GM23248 (cell line): ENCODE measurements at regions not wholly inside any gene's neighbourhood (a gene's known extent, or its start where the extent isn't known, plus 50 kb on each side); places are given as distances from the start of the nearest gene placed in this dataset.

Source experiments
- DNase-seq: peaks from one replicate; pipeline ENCODE4 v3.0.0-alpha.2; 2015
- H2AFZ ChIP-seq: fragments of 200-600 bp; sonication (generic); 2 replicates; pipeline ENCODE4 v1.6.1; 2016; ENCODE audit warnings: antibody characterized with exemption
- H3F3A ChIP-seq: fragments of 200-600 bp; sonication (generic); 2 replicates; pipeline ENCODE4 v1.6.1; 2016; ENCODE audit warnings: mild to moderate bottlenecking, antibody characterized with exemption, mixed run types; ENCODE audit not compliant: insufficient read depth
- H3K27ac ChIP-seq: fragments of 200-600 bp; sonication (generic); 2 replicates; pipeline ENCODE4 v1.5.1; 2016; ENCODE audit warnings: mild to moderate bottlenecking
- H3K27me3 ChIP-seq: fragments of 200-600 bp; sonication (generic); replicated peaks from 2 replicates; pipeline ENCODE4 v1.6.1; 2016; ENCODE audit warnings: mild to moderate bottlenecking; ENCODE audit not compliant: insufficient read depth
- H3K36me3 ChIP-seq: fragments of 200-600 bp; sonication (generic); 2 replicates; pipeline ENCODE4 v1.6.1; 2016; ENCODE audit warnings: low read depth, mild to moderate bottlenecking
- H3K4me1 ChIP-seq: fragments of 200-600 bp; sonication (generic); 2 replicates; pipeline ENCODE4 v1.6.1; 2016; ENCODE audit warnings: mild to moderate bottlenecking; ENCODE audit not compliant: insufficient read depth
- H3K4me2 ChIP-seq: fragments of 200-600 bp; sonication (generic); one replicate; pipeline ENCODE4 v1.6.1; 2016; ENCODE audit warnings: mild to moderate bottlenecking; ENCODE audit not compliant: unreplicated experiment
- H3K4me3 ChIP-seq: fragments of 200-600 bp; sonication (generic); 2 replicates; pipeline ENCODE4 v1.5.1; 2016; ENCODE audit warnings: mild to moderate bottlenecking
- H3K79me2 ChIP-seq: fragments of 200-600 bp; sonication (generic); 2 replicates; pipeline ENCODE4 v1.6.1; 2016; ENCODE audit warnings: mild to moderate bottlenecking; ENCODE audit not compliant: insufficient read depth
- H3K9ac ChIP-seq: fragments of 200-600 bp; sonication (generic); 2 replicates; pipeline ENCODE4 v1.6.1; 2016; ENCODE audit warnings: mild to moderate bottlenecking
- H3K9me2 ChIP-seq: fragments of 200-600 bp; sonication (generic); 2 replicates; pipeline ENCODE4 v1.6.1; 2016; ENCODE audit warnings: mixed run types, mild to moderate bottlenecking, moderate library complexity; ENCODE audit not compliant: insufficient read depth
- H3K9me3 ChIP-seq: fragments of 200-600 bp; sonication (generic); one replicate; pipeline ENCODE4 v1.6.1; 2017; ENCODE audit warnings: low read depth
- H4K20me1 ChIP-seq: fragments of 200-600 bp; sonication (generic); 2 replicates; pipeline ENCODE4 v1.6.0; 2016; ENCODE audit not compliant: insufficient read depth
- EZH2 ChIP-seq: fragments of 200-600 bp; sonication (generic); IDR thresholded peaks from 2 replicates; pipeline ENCODE4 v1.6.1; 2018; ENCODE audit warnings: antibody characterized with exemption, mild to moderate bottlenecking; ENCODE audit not compliant: insufficient read depth, poor library complexity, severe bottlenecking
- EZH2phosphoT487 ChIP-seq: fragments of 200-600 bp; sonication (generic); IDR thresholded peaks from 2 replicates; pipeline ENCODE4 v1.6.1; 2018; ENCODE audit warnings: antibody characterized with exemption, moderate library complexity, mild to moderate bottlenecking, low read depth; ENCODE audit not compliant: insufficient read depth
- WGBS, 2 experiments: methylation state at CpG; one replicate each; pipeline ENCODE4 v1.1.6; 2015 to 2017; ENCODE audit warnings: low lambda C conversion rate in 2 of 2, low coverage in 1 of 2; ENCODE audit errors: missing lambda C conversion rate in 2 of 2; 5-methylcytosine and 5-hydroxymethylcytosine counted together
- in situ Hi-C: fragments of 300-500 bp; cut with MboI; formaldehyde crosslinking; loops from 2 replicates; pipeline ENCODE4 v1.15.0; 2020

DNA sequence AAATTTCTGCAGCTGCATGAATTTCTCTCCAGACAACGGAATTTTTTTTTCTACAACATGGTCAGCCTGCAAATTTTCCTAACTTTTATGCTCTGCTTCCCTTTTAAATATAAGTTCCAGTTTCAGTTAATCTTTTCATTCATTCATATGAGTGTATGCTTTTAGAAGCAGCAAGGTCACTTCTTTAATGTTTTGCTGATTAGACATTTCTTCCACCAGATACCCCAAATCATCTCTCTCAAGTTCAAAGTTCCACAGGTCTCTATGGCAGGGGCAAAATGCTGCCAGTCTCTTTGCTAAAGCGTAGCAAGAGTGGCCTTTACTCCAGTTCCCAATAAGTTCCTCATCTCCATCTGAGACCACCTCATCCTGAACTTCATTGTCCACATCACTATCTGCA lies 205.6 kb upstream of the GRM7 start:
- in situ Hi-C loops = no loop called here
- Histone ChIP-seq H3K4me1 (no peaks in the 10 kb centered on the region), H3K27me3 (no peaks in the 10 kb centered on the region), H3F3A (no peaks in the 10 kb centered on the region), H3K27ac (no peak overlapping the region), H3K36me3 (no peaks in the 10 kb centered on the region), H3K4me2 (no peak overlapping the region), H4K20me1 (no peaks in the 10 kb centered on the region), H3K9me2 (no peaks in the 10 kb centered on the region), H2AFZ (no peak overlapping the region), H3K4me3 (no peak overlapping the region), H3K79me2 (no peaks in the 10 kb centered on the region), H3K9me3 (no peaks in the 10 kb centered on the region), H3K9ac (no peak overlapping the region)
- TF ChIP-seq EZH2phosphoT487 = no peak
- TF ChIP-seq EZH2 = no peak
- WGBS, 2 experiments = 4 to 6% methylated on average over 2 of the region's 2 CpGs
- DNase-seq = no peak

DNA sequence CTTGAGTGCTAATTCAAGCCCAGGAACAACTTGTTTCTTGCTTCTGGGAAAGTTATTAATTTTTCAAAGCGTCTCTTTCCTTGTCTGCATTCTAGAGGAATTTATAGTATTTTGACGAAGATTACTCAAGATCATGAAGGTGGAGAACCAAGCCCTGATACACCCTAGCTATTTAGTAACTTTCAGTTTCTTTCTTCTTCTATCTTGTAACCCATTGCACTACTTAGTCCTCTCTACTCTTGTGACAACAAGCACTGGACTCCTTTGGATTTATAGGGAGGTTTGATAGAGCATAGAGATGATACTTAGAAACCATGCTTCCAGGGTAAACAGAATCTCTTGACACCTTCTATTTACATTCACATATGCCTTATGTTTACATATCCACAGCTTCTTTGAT lies 203.3 kb upstream of the GRM7 start:
- 12 to 14% methylated on average over 2 of the region's 2 CpGs for WGBS, 2 experiments
- no peak for DNase-seq
- no peaks in the 10 kb centered on the region for H3F3A ChIP-seq

GRCh38 chr3:6667354-6667753 lies 193.6 kb upstream of the GRM7 start:
- in situ Hi-C loops = no loop called here
- H2AFZ ChIP-seq = no peak overlapping the region
- H3F3A ChIP-seq = no peaks in the 10 kb centered on the region
- TF ChIP-seq EZH2 (no peak), EZH2phosphoT487 (no peak)
- no peaks in the 10 kb centered on the region for H3K27me3 ChIP-seq
- H3K9me2 ChIP-seq = no peaks in the 10 kb centered on the region
- no peak for DNase-seq
- no peak overlapping the region for H3K4me2 ChIP-seq
- no peaks in the 10 kb centered on the region for H3K79me2 ChIP-seq
- no peaks in the 10 kb centered on the region for H3K4me1 ChIP-seq
- no peak overlapping the region for H3K9ac ChIP-seq
- H3K36me3 ChIP-seq = no peaks in the 10 kb centered on the region
- no peaks in the 10 kb centered on the region for H4K20me1 ChIP-seq
- 31 to 35% methylated on average over 2 of the region's 2 CpGs for WGBS, 2 experiments
- no peak overlapping the region for H3K27ac ChIP-seq
- no peak overlapping the region for H3K4me3 ChIP-seq
- H3K9me3 ChIP-seq = no peaks in the 10 kb centered on the region

More for the DNA sequence above, 203.3 kb upstream of the GRM7 start:
- Histone ChIP-seq H3K27me3 (no peaks in the 10 kb centered on the region), H3K36me3 (no peaks in the 10 kb centered on the region), H3K9ac (no peak overlapping the region), H2AFZ (no peak overlapping the region), H3K4me1 (no peaks in the 10 kb centered on the region), H3K27ac (no peak overlapping the region), H3K4me3 (no peak overlapping the region), H4K20me1 (no peaks in the 10 kb centered on the region), H3K9me3 (no peaks in the 10 kb centered on the region), H3K79me2 (no peaks in the 10 kb centered on the region), H3K4me2 (no peak overlapping the region), H3K9me2 (no peaks in the 10 kb centered on the region)
- TF ChIP-seq EZH2phosphoT487 = no peak
- in situ Hi-C loops = no loop called here

- Histone ChIP-seq H3K27ac (no peak overlapping the region), H3K4me3 (no peak overlapping the region), H2AFZ (no peak overlapping the region), H3K4me1 (no peaks in the 10 kb centered on the region), H3K9me3 (no peaks in the 10 kb centered on the region), H3K9me2 (no peaks in the 10 kb centered on the region), H3K79me2 (no peaks in the 10 kb centered on the region), H3K9ac (no peak overlapping the region), H3K4me2 (no peak overlapping the region), H3K36me3 (no peaks in the 10 kb centered on the region), H4K20me1 (no peaks in the 10 kb centered on the region), H3K27me3 (no peaks in the 10 kb centered on the region), H3F3A (no peaks in the 10 kb centered on the region)
- TF ChIP-seq EZH2 (no peak), EZH2phosphoT487 (no peak)
- in situ Hi-C loops = no loop called here
- 5 to 10% methylated on average over 1 of the region's 1 CpG for WGBS, 2 experiments
- DNase-seq = no peak
Measured at GRCh38 chr3:6671363-6671762, 189.6 kb upstream of the GRM7 start.

- Histone ChIP-seq H3K4me1 (no peaks in the 10 kb centered on the region), H3K27ac (no peak overlapping the region), H3K9ac (no peak overlapping the region), H3F3A (no peaks in the 10 kb centered on the region), H3K9me3 (no peaks in the 10 kb centered on the region), H4K20me1 (no peaks in the 10 kb centered on the region), H3K4me3 (no peak overlapping the region), H3K36me3 (no peaks in the 10 kb centered on the region), H3K9me2 (no peaks in the 10 kb centered on the region), H3K27me3 (no peaks in the 10 kb centered on the region), H3K4me2 (no peak overlapping the region), H2AFZ (no peak overlapping the region), H3K79me2 (no peaks in the 10 kb centered on the region)
- in situ Hi-C loops = no loop called here
- WGBS, 2 experiments = 23 to 30% methylated on average over 4 of the region's 4 CpGs
- TF ChIP-seq EZH2phosphoT487 (no peak), EZH2 (no peak)
- DNase-seq = no peak
Measured at GRCh38 chr3:6679510-6679909, 181.4 kb upstream of the GRM7 start.
